GM19455 (cell line): ENCODE measurements at regions not wholly inside any gene's neighbourhood (a gene's known extent, or its start where the extent isn't known, plus 50 kb on each side); places are given as distances from the start of the nearest gene placed in this dataset.
A peak's percentile ranks its signal among the peaks of the same experiment; 100 is the strongest.
"Not testable (repeated sequence)": the region's sequence is repeated elsewhere in the genome, so short reads cannot be mapped to it uniquely, and the experiment has no call there.

ENCODE experiments used
- ATAC-seq: cut with Tn5 transposase; IDR thresholded peaks from one replicate; pipeline ENCODE4 v1.9.1; 2021; ENCODE audit not compliant: unreplicated experiment

GRCh38 chr2:207216457-207216856 lies 50.7 kb upstream of the KLF7 start:
- no peak for ATAC-seq

DNA sequence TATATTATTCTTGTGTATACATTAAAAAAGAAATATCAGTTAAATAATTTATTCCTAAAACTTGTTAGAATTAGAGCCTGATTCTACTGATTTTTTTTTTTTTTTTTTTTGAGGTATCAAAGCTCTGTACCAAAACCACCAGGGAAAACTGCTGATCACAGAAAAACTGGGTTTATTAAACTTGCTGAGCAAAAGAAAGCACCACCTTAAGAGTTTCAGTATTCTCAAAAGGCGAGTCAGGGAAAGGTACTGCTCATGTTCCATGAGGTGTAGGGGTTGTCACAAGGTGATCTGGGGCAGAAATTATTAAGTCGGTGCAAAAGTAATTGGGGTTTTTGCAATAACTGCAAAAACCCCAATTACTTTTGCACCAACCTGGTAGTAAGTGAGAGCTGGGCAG lies 51.7 kb upstream of the KLF7 start:
- ATAC-seq = no peak

DNA sequence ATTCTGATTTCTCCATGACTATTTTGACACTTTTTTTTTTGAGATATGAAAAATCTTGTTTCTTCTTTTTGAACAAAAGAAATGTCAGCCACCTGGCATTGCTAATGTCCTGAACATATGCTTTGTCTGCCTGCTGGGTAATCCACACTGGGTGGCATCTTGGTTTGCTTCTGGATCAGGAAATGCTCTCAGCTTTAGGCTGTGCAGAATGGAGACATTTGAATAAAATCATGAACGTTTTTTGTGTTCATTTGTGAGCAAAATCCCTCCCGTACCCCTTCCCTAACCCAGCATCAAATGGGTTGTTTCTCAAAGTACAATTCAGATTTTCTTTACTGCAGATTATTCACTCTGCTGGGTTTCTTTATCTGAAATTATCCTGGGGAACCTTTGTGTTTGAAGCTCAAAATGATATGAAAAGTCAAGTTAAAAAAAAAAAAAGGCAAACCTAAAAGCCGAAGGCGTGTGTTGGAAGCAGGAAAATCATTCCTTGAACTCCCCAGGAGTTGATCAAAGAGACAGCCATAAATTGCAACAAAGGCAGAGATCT lies 53.4 kb upstream of the KLF7 start:
- ATAC-seq = no peak

DNA sequence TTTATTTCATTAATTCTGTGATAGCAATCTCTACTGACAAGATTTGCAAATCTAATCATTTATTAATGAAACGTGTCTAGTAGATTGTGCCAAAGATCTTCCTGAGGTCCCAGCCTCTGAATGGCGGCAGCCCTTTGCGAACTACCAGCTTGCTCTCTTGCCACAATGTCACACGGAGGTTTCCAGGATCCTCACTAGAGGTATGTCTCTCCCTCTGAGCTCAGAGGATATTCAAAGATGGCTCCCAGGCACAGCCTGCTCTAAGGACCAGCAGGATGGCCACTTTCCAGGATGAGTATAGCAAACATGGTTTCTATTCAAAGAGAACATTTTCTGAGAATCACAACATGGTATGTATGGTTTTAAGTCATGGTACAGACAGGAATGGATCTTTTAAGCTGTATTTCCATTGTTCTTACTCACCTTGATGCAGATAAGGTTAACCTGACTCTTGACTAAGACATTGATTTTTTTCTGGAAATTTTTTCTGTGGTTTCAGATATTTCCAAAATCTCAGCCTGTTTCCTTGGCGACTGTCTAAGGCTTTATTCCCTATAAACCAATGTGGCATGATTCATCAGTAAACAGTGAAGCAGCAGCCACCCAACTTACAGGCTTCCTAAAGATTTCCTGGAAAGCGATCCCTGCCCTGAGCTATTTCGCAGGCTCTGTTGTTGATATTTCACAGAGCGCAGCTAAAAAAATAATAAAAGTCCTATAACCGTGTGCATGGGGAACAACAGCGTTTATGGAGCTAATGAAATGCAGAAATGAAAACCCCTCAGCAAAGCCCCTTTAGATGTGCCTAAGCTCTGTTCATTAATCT lies 54.1 kb upstream of the KLF7 start:
- no peak for ATAC-seq

DNA sequence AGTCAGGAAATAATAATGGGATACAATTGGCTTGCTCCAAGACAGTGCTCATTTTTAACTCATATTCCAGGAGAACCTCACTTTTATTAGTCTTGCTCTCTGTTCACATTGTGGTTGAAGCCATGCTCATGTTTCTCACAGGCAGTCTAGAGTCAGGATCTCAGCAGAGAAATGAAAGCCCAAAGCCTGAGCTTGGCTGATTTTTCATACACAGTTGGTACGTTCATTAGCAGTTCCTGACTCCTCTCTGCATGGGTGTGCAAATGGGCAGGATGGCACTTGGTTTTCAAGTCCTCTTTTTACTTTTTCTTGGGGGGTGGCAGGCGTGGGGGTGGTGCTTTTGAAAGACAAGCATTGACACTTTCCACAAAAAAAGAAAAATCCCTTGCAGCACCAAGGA lies 56.0 kb upstream of the KLF7 start:
- ATAC-seq = no peak

DNA sequence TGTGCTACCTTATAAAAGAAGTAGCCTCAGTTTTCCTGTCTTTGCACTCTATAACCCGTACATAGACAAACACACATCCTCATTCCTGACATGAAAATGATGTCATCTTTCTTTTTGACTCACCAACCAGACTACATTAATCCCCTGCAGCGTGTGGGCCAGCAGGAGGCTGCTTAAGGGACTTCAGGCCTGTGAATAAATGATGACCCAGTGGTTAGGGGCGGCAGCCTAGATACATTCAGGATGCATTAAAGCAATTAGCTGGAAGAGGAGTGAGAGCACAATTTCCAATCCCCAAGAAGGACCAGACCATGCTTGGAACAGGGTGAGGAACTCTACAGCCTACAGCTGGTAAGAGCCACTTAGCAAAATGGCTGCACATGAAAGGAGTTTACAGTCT lies 57.3 kb upstream of the KLF7 start:
- peak; percentile 65 for ATAC-seq

- ATAC-seq = no peak
Observed at GRCh38 chr2:207224381-207224780, 58.6 kb upstream of the KLF7 start.

DNA sequence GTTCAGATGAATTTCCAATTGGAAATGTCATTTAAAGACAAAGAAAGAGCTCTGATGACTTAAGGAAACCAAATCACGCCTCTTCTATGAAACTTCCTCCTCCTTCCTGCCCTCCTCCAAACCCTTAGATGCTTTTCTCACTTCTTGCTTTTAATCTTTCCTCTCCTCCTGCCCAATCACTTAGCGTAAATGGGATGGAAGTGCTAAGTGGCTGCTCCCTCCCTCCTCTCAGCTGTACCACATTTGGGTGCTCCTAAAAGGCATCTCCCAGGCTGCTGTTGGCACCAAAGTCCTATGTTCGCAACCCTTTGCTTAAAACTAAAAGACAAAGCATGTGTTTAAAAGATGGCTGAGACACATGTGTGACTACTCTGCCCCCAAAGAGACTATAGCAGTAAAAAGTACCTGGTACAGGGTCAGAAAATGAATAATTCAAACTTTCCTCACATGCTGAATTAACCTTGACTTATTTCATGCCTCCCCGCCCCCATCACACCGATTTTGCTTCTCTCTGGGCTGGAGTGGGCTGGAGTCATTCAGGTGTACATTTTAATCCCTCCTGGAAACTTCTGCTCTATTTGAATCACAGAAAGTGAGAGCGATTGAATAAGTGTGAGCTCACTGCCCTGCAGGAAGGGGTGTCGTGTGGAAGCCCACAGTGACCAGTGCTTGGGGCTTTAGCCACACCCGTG lies 59.2 kb upstream of the KLF7 start:
- ATAC-seq = no peak

DNA sequence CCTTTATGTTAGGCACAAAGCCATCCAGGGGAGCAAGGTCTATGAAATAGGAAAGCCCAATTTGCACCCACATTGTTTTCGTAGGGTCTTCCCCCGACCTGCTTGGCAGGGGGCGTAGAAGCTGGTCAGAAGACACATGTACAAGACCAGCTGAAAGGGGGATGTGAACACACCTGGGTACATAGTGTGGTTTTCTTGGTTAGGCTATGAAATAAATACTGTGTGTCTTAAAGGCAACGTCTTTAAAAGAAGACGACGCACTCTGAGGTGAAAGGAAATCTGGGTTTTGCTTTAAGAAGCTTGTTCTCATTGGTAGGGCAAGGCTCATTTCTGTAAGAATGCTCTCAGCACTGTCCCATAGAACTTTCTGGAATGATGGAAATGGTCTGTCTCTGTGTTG lies 60.0 kb upstream of the KLF7 start:
- no peak for ATAC-seq

GRCh38 chr2:207226243-207226642 lies 60.5 kb upstream of the KLF7 start:
- ATAC-seq = no peak

DNA sequence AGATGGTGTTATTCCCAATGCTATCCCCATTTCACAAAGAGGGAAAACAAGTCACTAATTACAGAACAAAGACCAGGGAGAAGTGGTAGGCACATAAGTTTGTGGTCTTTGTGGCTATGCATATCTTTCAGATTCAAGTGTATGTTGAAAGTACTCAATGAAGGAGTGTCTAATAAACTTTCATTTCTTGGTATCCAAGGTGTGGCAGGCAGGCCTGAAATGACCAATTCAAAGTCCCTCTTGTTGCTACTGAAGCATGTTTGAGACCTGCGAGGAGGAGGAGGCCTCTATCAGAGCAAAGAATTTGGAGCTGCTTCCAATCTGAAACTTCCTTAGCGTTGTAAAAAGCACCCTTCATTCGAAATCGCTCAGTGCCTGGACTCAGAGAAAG lies 60.9 kb upstream of the KLF7 start:
- ATAC-seq = no peak

GRCh38 chr2:207227062-207227748 lies 61.5 kb upstream of the KLF7 start:
- no peak for ATAC-seq

DNA sequence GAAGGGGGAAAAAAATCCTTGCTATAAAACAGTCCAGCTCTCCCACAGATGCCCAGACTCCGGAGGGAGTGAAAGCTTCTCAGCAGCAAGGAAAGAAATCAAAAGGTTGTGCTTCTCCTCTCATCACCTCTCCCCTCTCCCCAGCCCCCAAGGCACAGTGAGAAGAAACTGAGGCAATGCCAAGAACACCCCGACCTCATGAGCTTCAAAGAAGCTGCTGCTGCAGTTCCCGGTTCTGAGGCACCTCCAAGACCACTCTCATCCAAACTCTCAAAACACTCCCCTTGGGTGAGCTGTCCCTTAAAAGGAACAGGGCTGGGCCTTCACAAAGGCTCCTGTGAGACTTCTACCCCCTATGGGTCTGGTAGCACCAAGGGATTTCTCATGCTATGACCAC lies 62.0 kb upstream of the KLF7 start:
- no peak for ATAC-seq

DNA sequence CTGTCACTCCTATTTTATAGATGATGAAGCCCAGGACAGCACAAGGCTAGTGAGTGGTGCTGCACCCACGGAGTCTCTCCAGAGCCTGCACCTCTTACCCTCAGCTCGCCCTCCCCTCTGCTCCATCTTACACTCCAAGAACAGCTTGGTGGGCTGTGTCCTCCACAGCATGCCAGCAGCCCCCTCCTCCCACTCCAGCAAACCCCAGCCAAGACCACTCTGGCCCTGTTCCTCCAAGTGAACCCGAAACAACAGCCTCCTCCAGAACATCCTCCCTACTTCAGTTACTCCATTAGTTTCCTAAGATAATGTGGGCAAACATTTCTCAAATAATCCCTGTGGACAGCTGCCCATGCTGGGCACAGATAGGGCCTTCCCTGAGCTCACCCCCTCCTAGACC lies 62.7 kb upstream of the KLF7 start:
- no peak for ATAC-seq

DNA sequence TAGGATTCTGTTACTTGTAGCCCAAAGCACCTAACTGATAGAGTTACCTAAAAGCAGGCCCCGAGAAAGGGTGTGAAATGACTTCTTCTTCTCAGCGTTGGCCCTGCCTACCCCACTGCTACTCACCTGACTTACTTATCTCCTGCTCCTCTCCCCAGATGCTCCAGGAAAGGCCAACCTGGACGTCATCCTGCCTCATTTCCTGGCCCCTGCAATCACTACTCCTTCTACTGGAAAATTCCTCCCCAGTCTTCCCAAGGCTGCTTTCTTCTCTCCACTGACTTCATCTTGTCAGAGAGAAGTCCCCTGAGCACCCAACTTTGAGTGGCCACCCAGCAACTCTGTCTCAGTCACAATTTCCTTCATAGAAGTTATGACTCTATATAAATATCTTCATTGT lies 63.4 kb upstream of the KLF7 start:
- no peak for ATAC-seq

GRCh38 chr2:207230261-207231105 lies 64.7 kb upstream of the KLF7 start:
- no peak for ATAC-seq

DNA sequence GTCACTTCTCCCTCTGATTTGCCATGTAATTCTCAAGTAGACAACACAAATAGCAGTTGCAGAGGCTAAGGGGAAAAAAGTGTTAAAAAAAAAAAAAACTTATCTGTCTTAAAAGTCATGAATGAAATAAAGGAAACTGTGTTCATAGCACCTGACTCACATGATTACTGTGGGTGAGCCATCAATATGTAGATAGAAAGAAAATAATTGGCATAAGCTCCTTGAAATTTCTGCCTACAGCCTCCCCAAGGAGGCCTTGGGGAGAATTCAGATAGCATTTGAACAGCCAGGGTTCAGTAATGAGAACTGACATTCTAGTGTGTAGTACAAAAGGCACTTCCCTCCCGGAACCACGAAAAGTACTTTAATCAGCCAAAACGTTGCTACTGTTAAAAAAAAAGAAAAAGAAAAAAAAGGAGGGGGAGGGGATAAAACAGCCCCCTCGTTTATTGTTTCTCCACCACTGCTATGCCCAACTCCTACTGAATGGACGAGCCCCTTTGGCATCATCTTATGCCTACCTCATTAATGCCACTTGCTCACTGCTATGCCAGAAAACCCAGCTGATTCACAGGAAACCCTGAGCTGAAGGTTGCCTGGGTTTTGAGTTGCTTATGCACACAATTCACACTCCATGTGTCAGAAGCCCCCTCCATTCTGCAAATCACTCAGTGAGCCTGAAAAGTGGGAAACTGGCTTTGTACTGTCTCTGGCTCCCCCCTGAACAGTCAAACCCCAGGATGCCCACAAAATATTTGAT lies 65.5 kb upstream of the KLF7 start:
- no peak for ATAC-seq

- no peak for ATAC-seq
Observed at GRCh38 chr2:207231967-207232366, 66.2 kb upstream of the KLF7 start.

DNA sequence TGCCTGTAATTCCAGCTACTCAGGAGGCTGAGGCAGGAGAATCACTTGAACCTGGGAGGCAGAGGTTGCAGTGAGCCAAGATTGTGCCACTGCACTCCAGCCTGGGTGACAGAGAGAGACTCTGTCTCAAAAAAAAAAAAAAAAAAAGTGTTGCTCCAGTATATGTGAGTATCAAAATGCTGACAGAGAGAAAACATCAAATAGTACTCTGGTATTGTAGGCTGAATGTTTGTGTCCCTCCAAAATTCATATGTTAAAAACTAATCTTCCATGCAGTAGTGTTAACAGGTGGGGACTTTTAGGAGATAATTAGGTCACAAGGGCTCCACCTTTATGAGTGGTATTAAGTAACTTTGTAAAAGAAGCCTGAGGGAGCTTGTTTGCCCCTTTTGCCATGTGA lies 67.4 kb upstream of the KLF7 start:
- not testable (repeated sequence) for ATAC-seq

DNA sequence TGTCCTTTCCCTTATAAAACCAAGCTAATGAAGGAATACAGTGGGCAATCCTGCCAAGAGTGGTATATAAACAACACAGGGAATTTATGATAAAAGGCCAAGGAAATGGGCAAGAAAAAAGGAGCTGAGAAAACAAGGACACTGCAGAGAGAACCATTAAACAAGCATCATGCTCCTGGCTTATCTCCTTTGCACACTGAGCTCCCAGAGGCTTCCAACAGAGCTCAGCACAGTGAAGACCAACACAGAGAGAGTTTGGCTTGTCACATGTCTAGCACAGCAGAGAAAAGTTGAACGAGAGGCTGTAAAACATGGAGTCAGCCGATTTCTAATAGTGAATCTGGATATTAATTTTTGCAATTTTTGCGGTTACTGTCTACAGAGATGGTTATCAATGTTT lies 68.0 kb upstream of the KLF7 start:
- no peak for ATAC-seq
